ENCODE measurements at regions not wholly inside any gene's neighbourhood (a gene's known extent, or its start where the extent isn't known, plus 50 kb on each side); places are given as distances from the start of the nearest gene placed in this dataset.

GRCh38 chr10:8189458-8189857, 135.0 kb downstream of the GATA3 start:
- H3K27me3 ChIP-seq (replicated peaks in 1 of 2; ENCODE audit: control insufficient read depth in 2 of 2, extremely low read depth in 1 of 2, insufficient read depth in 2 of 2, low read length in 1 of 2): no peaks in the 10 kb centered on the region
- 97% methylated on average over 5 of the region's 8 CpGs for WGBS (ENCODE audit: insufficient coverage)
- H3K4me3 ChIP-seq (ENCODE audit: control insufficient read depth in 1 of 2, extremely low read depth in 1 of 2, low read length in 1 of 2): no peak overlapping the region
- H3K36me3 ChIP-seq (ENCODE audit: control insufficient read depth in 2 of 2, extremely low read depth in 1 of 2, insufficient read depth in 1 of 2, low read length in 1 of 2): no peaks in the 10 kb centered on the region
- no peaks in the 10 kb centered on the region for H3K27me3 Mint-ChIP-seq
- ChIA-PET CTCF (no interaction called here), POLR2A (interaction anchor here in 1 of 2 donors (0.5 to 0.6 kb wide), 2 partner anchors 23 to 231 kb away, joined by 3 to 5 read pairs; no protein-coding TSS in a partner anchor)
- no peak for ATAC-seq (replicated peaks in 1 of 4)
- H3K36me3 Mint-ChIP-seq: no peaks in the 10 kb centered on the region
- no peak overlapping the region for H3K27ac ChIP-seq (ENCODE audit: low read length)
- no peak for DNase-seq
- no peaks in the 10 kb centered on the region for H3K9me3 Mint-ChIP-seq
- peak overlapping the region in 1 of 3 donors; percentile 57 for H3K4me3 Mint-ChIP-seq
- peaks cover 20 to 26% (median 20%) of the 10 kb centered on the region in 3 donors for H3K4me1 Mint-ChIP-seq
- no peak overlapping the region for H3K27ac Mint-ChIP-seq
- H3K4me1 ChIP-seq (ENCODE audit: control insufficient read depth in 1 of 2, extremely low read depth in 1 of 2, insufficient read depth in 2 of 2, low read length in 2 of 2): peaks cover 0 to 12% of the 10 kb centered on the region in 2 experiments
- no peaks in the 10 kb centered on the region for H3K9me3 ChIP-seq

GRCh38 chr10:8192301-8192700, 137.8 kb downstream of the GATA3 start:
- H3K9me3 Mint-ChIP-seq: no peaks in the 10 kb centered on the region
- Histone ChIP-seq H3K27me3 (replicated peaks in 1 of 2; ENCODE audit: control insufficient read depth in 2 of 2, extremely low read depth in 1 of 2, insufficient read depth in 2 of 2, low read length in 1 of 2) (no peaks in the 10 kb centered on the region), H3K36me3 (ENCODE audit: control insufficient read depth in 2 of 2, extremely low read depth in 1 of 2, insufficient read depth in 1 of 2, low read length in 1 of 2) (no peaks in the 10 kb centered on the region), H3K4me1 (ENCODE audit: control insufficient read depth in 1 of 2, extremely low read depth in 1 of 2, insufficient read depth in 2 of 2, low read length in 2 of 2) (peaks cover 0 to 12% of the 10 kb centered on the region in 2 experiments), H3K4me3 (ENCODE audit: control insufficient read depth in 1 of 2, extremely low read depth in 1 of 2, low read length in 1 of 2) (no peak overlapping the region), H3K27ac (ENCODE audit: low read length) (no peak overlapping the region), H3K9me3 (no peaks in the 10 kb centered on the region)
- H3K4me1 Mint-ChIP-seq: peaks cover 16 to 25% (median 17%) of the 10 kb centered on the region in 3 donors
- no peak overlapping the region for H3K4me3 Mint-ChIP-seq
- H3K27ac Mint-ChIP-seq: no peak overlapping the region
- ChIA-PET POLR2A (interaction anchor here in 1 of 2 donors (0.6 to 1.0 kb wide), 3 partner anchors 9 to 45 kb away, joined by 3 to 8 read pairs (median 3); no protein-coding TSS in a partner anchor), CTCF (interaction anchor here in 1 of 2 donors (0.6 kb wide), 1 partner anchor 667 kb away, joined by 3 read pairs; no protein-coding TSS in a partner anchor)
- no peak for DNase-seq
- peaks cover 0 to 2% of the 10 kb centered on the region in 2 donors for H3K27me3 Mint-ChIP-seq
- no peaks in the 10 kb centered on the region for H3K36me3 Mint-ChIP-seq
- ATAC-seq (replicated peaks in 1 of 4): no peak

DNA sequence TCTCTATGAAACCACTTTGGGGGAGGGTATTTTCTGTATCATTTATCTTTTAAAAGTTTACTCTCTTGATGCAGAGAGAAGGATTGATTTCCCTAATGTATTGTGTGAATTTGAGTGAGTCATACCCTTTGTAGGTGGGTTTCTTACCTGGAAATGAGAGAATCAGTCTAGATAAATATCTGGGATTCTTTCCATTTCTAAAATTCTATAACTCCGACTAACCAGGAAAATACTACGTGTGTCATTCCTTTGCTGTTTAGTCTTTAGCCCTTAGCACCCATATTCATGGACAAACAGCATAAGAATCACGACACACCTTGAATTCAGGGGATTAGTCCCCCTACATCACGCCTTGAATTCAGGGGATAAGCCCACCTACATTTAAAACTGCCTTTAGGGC, 139.1 kb downstream of the GATA3 start:
- no peaks in the 10 kb centered on the region for H3K36me3 ChIP-seq (ENCODE audit: control insufficient read depth in 2 of 2, extremely low read depth in 1 of 2, insufficient read depth in 1 of 2, low read length in 1 of 2)
- H3K4me3 Mint-ChIP-seq: no peak overlapping the region
- ChIA-PET CTCF (no interaction called here), POLR2A (no interaction called here)
- H3K9me3 ChIP-seq: no peaks in the 10 kb centered on the region
- ATAC-seq (replicated peaks in 1 of 4): no peak
- no peak for DNase-seq
- H3K4me1 Mint-ChIP-seq: peaks cover 10 to 17% (median 10%) of the 10 kb centered on the region in 3 donors
- no peak overlapping the region for H3K27ac ChIP-seq (ENCODE audit: low read length)
- peaks cover 0 to 2% of the 10 kb centered on the region in 2 donors for H3K27me3 Mint-ChIP-seq
- H3K9me3 Mint-ChIP-seq: no peaks in the 10 kb centered on the region
- no peaks in the 10 kb centered on the region for H3K36me3 Mint-ChIP-seq
- no peak overlapping the region for H3K4me3 ChIP-seq (ENCODE audit: control insufficient read depth in 1 of 2, extremely low read depth in 1 of 2, low read length in 1 of 2)
- peaks cover 0 to 10% of the 10 kb centered on the region in 2 experiments for H3K4me1 ChIP-seq (ENCODE audit: control insufficient read depth in 1 of 2, extremely low read depth in 1 of 2, insufficient read depth in 2 of 2, low read length in 2 of 2)
- 87% methylated on average over 3 of the region's 4 CpGs for WGBS (ENCODE audit: insufficient coverage)
- no peak overlapping the region for H3K27ac Mint-ChIP-seq
- no peaks in the 10 kb centered on the region for H3K27me3 ChIP-seq (replicated peaks in 1 of 2; ENCODE audit: control insufficient read depth in 2 of 2, extremely low read depth in 1 of 2, insufficient read depth in 2 of 2, low read length in 1 of 2)

GRCh38 chr10:8194050-8194449, 139.6 kb downstream of the GATA3 start:
- Histone ChIP-seq H3K36me3 (ENCODE audit: control insufficient read depth in 2 of 2, extremely low read depth in 1 of 2, insufficient read depth in 1 of 2, low read length in 1 of 2) (no peaks in the 10 kb centered on the region), H3K4me3 (ENCODE audit: control insufficient read depth in 1 of 2, extremely low read depth in 1 of 2, low read length in 1 of 2) (no peak overlapping the region), H3K27ac (ENCODE audit: low read length) (no peak overlapping the region), H3K27me3 (replicated peaks in 1 of 2; ENCODE audit: control insufficient read depth in 2 of 2, extremely low read depth in 1 of 2, insufficient read depth in 2 of 2, low read length in 1 of 2) (no peaks in the 10 kb centered on the region), H3K4me1 (ENCODE audit: control insufficient read depth in 1 of 2, extremely low read depth in 1 of 2, insufficient read depth in 2 of 2, low read length in 2 of 2) (peaks cover 0 to 5% of the 10 kb centered on the region in 2 experiments), H3K9me3 (no peaks in the 10 kb centered on the region)
- ATAC-seq (replicated peaks in 1 of 4) (no peak), DNase-seq (no peak)
- ChIA-PET POLR2A (no interaction called here), CTCF (no interaction called here)
- Mint-ChIP-seq H3K4me3 (no peak overlapping the region), H3K36me3 (no peaks in the 10 kb centered on the region), H3K9me3 (no peaks in the 10 kb centered on the region), H3K4me1 (peaks cover 7 to 12% (median 7%) of the 10 kb centered on the region in 3 donors), H3K27ac (no peak overlapping the region), H3K27me3 (peaks cover 0 to 2% of the 10 kb centered on the region in 2 donors)
- WGBS (ENCODE audit: insufficient coverage): 97% methylated on average over 5 of the region's 7 CpGs

GRCh38 chr10:8206882-8207281, 152.4 kb downstream of the GATA3 start:
- no peak overlapping the region for H3K4me3 Mint-ChIP-seq
- no peak overlapping the region for H3K27ac Mint-ChIP-seq
- Histone ChIP-seq H3K4me1 (ENCODE audit: control insufficient read depth in 1 of 2, extremely low read depth in 1 of 2, insufficient read depth in 2 of 2, low read length in 2 of 2) (no peaks in the 10 kb centered on the region), H3K36me3 (ENCODE audit: control insufficient read depth in 2 of 2, extremely low read depth in 1 of 2, insufficient read depth in 1 of 2, low read length in 1 of 2) (no peaks in the 10 kb centered on the region), H3K4me3 (ENCODE audit: control insufficient read depth in 1 of 2, extremely low read depth in 1 of 2, low read length in 1 of 2) (no peak overlapping the region), H3K9me3 (no peaks in the 10 kb centered on the region), H3K27me3 (replicated peaks in 1 of 2; ENCODE audit: control insufficient read depth in 2 of 2, extremely low read depth in 1 of 2, insufficient read depth in 2 of 2, low read length in 1 of 2) (no peaks in the 10 kb centered on the region), H3K27ac (ENCODE audit: low read length) (no peak overlapping the region)
- DNase-seq: no peak
- no peaks in the 10 kb centered on the region for H3K27me3 Mint-ChIP-seq
- H3K9me3 Mint-ChIP-seq: peaks cover 0 to 3% (median 0%) of the 10 kb centered on the region in 3 donors
- no peaks in the 10 kb centered on the region for H3K4me1 Mint-ChIP-seq
- ChIA-PET CTCF (no interaction called here), POLR2A (no interaction called here)
- no peaks in the 10 kb centered on the region for H3K36me3 Mint-ChIP-seq
- no peak for ATAC-seq (replicated peaks in 1 of 4)

DNA sequence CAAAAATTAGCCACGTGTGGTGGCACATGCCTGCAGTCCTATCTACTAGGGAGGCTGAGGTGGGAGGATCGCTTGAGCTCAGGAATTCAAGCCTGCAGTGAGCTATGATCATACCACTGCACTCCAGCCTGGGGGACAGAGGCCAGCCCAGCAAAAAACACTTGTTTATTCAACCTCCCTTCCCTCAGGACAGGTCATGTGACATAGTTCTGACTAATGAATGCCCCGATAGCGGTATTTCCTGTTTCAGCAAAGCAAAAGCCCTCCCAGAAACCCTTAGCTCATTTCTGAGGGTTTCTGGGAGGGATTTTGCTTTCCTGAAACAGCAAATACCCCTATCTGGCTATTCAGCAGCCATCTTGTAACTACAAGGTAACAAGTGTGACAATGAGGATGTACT, 157.1 kb downstream of the GATA3 start:
- no CpG with 5 or more reads among the region's 4 CpGs for WGBS (ENCODE audit: insufficient coverage)
- Mint-ChIP-seq H3K27me3 (no peaks in the 10 kb centered on the region), H3K4me1 (peaks cover 6 to 21% (median 15%) of the 10 kb centered on the region in 3 donors), H3K36me3 (no peaks in the 10 kb centered on the region), H3K4me3 (no peak overlapping the region), H3K27ac (no peak overlapping the region), H3K9me3 (peaks cover 0 to 7% (median 0%) of the 10 kb centered on the region in 3 donors)
- Histone ChIP-seq H3K9me3 (no peaks in the 10 kb centered on the region), H3K27me3 (replicated peaks in 1 of 2; ENCODE audit: control insufficient read depth in 2 of 2, extremely low read depth in 1 of 2, insufficient read depth in 2 of 2, low read length in 1 of 2) (no peaks in the 10 kb centered on the region), H3K27ac (ENCODE audit: low read length) (no peak overlapping the region), H3K4me3 (ENCODE audit: control insufficient read depth in 1 of 2, extremely low read depth in 1 of 2, low read length in 1 of 2) (no peak overlapping the region), H3K4me1 (ENCODE audit: control insufficient read depth in 1 of 2, extremely low read depth in 1 of 2, insufficient read depth in 2 of 2, low read length in 2 of 2) (peaks cover 0 to 4% of the 10 kb centered on the region in 2 experiments), H3K36me3 (ENCODE audit: control insufficient read depth in 2 of 2, extremely low read depth in 1 of 2, insufficient read depth in 1 of 2, low read length in 1 of 2) (no peaks in the 10 kb centered on the region)
- ChIA-PET CTCF (no interaction called here), POLR2A (interaction anchor here in 1 of 2 donors (0.6 kb wide), 1 partner anchor 12 kb away, joined by 4 read pairs; no protein-coding TSS in a partner anchor)
- DNase-seq: no peak
- no peak for ATAC-seq (replicated peaks in 1 of 4)

DNA sequence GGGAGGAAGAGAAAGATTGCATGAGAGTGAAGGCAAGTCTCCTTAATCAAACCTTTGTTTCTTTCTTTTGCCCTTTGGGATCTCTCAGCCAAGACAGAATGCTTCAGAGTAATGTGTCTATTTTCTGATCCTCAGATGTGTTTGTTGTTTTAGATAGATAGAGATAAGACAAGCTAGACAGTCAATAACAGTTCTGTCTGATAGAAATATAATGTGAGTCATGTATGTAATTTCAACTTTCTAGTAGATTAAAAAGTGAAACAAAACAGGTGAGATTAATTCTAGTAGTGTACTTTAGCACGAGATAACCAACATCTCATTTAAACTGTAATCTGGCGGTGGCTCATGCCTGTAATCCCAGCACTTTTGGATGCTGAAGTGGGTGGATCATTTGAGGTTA, 159.2 kb downstream of the GATA3 start:
- CTCF ChIA-PET: no interaction called here
- POLR2A ChIA-PET: no interaction called here
- Mint-ChIP-seq H3K4me3 (no peak overlapping the region), H3K27ac (no peak overlapping the region), H3K27me3 (no peaks in the 10 kb centered on the region), H3K9me3 (peaks cover 0 to 4% (median 0%) of the 10 kb centered on the region in 3 donors), H3K36me3 (no peaks in the 10 kb centered on the region), H3K4me1 (peaks cover 15 to 33% (median 23%) of the 10 kb centered on the region in 3 donors)
- H3K9me3 ChIP-seq: no peaks in the 10 kb centered on the region
- H3K27ac ChIP-seq (ENCODE audit: low read length): no peak overlapping the region
- H3K36me3 ChIP-seq (ENCODE audit: control insufficient read depth in 2 of 2, extremely low read depth in 1 of 2, insufficient read depth in 1 of 2, low read length in 1 of 2): no peaks in the 10 kb centered on the region
- DNase-seq: no peak
- H3K4me1 ChIP-seq (ENCODE audit: control insufficient read depth in 1 of 2, extremely low read depth in 1 of 2, insufficient read depth in 2 of 2, low read length in 2 of 2): peaks cover 2 to 8% of the 10 kb centered on the region in 2 experiments
- no CpG with 5 or more reads among the region's 2 CpGs for WGBS (ENCODE audit: insufficient coverage)
- no peaks in the 10 kb centered on the region for H3K27me3 ChIP-seq (replicated peaks in 1 of 2; ENCODE audit: control insufficient read depth in 2 of 2, extremely low read depth in 1 of 2, insufficient read depth in 2 of 2, low read length in 1 of 2)
- no peak overlapping the region for H3K4me3 ChIP-seq (ENCODE audit: control insufficient read depth in 1 of 2, extremely low read depth in 1 of 2, low read length in 1 of 2)
- ATAC-seq (replicated peaks in 1 of 4): no peak
